Fibroblast of gingiva (primary cell): ENCODE measurements at regions not wholly inside any gene's neighbourhood (a gene's known extent, or its start where the extent isn't known, plus 50 kb on each side); places are given as distances from the start of the nearest gene placed in this dataset.
A peak's percentile ranks its signal among the peaks of the same experiment; 100 is the strongest.
"Not testable (repeated sequence)": the region's sequence is repeated elsewhere in the genome, so short reads cannot be mapped to it uniquely, and the experiment has no call there.

Source experiments
- DNase-seq: peaks from one replicate; pipeline ENCODE4 v3.0.0-alpha.2; 2011; ENCODE audit warnings: low read depth

DNA sequence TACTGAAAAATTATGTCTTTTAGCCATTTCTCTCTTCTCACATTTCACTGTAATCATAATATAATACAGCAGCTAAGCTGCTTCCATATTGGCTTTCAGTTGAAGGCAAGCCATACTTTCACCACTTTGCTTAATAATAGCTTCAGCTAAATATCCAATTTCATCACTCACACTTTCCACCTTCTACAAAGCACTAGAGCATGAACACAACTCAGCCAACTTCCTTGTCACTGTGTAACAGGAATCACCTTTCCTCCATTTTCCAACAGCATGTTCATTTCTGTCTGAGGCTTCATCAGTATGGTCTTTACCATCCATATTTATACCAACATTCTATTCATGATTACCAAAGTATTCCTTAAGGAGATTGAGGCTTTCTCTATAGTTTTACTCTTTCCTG lies 219.8 kb upstream of the CTSO start:
- no peak for DNase-seq

DNA sequence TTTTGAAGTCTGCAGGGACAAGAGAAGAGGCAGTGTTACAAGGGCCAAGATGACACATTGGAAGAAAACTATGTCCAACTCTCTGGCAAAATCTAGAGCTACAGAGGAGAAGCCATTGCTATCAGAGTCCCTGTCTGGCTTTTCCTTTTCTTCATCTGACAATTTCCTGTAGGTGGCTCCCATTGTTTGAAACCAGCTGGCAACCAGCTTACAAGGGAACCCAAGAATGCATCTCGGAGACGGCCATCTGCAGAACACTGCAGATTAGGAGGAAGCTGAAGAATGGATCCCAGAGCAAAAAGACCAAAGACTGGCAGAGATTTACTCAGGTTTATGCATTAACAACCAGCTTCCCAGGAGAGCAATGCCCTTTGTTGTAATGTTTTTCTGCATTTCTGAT lies 216.2 kb upstream of the CTSO start:
- no peak for DNase-seq

DNA sequence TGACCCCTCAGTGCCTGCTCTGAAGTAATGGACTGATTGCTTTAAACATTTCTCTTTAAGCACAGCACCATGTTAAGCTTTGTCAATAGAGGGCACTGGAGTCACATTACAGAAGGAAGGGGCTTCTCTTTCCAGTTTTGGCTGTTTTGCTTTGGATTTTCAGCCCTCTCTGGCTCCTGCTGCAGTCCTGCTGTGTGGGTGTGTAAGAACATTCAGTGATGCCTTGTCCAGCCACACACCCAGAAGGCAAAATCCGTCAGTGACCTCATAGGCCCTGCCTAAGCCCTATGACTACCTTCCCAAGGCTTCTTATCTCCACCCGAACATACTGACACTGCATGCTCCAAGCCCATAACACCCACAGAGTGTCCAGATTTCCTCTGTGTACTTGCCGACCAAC lies 215.3 kb upstream of the CTSO start:
- peak; percentile 73 for DNase-seq

DNA sequence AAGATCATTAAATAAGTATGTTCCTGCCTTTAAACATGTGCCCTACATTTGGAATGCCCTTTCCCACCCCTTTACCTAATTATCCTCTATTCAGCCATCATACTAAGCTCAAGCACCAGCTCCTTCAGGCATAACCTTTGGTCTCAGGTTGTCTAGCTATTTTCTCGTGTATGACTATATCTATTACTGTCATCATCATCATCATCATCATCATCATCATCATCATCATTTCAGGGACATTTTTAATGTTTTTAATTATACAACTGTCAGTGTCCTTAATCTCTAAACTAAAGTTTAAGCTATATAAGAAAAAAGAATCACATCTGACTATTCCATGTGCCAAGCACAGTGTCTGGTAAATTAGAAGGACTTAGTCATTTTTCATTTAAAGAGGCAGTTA lies 214.6 kb upstream of the CTSO start:
- DNase-seq = no peak

DNA sequence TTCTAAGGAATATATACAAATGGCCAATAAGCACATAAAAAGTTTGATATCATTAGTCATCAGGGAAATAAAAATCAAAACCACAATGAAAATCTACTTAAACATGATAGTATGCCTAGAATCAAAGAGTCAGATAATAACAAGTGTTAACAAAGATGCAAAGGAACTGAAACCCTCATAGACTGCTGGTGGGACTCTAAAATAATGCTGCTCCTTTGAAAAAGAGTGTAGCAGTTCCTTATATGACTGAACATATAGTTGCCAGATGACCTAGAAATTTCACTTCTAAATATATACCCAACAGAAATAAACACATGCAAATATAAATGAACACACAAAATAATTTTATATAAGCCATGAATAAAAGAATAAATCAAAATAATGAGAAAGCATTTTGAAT lies 205.1 kb upstream of the CTSO start:
- DNase-seq = no peak

DNA sequence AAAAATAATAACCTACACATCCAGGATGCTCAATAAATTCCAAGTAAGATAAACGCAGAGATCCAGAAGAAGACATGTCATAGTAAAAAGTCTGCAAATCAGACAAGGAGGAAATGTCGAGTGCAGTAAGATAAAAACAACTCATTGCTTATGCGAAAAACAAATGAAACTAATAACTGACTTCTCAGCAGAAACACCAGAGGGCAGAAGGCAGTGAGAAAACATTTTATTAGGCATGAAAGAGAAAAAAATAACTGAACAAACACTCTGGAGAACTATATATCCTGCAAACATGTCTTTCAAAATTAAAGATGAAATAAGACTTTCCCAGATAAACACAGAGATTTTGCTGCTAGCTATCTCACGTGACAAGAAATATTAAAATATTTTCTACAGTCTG lies 201.3 kb upstream of the CTSO start:
- no peak for DNase-seq

DNA sequence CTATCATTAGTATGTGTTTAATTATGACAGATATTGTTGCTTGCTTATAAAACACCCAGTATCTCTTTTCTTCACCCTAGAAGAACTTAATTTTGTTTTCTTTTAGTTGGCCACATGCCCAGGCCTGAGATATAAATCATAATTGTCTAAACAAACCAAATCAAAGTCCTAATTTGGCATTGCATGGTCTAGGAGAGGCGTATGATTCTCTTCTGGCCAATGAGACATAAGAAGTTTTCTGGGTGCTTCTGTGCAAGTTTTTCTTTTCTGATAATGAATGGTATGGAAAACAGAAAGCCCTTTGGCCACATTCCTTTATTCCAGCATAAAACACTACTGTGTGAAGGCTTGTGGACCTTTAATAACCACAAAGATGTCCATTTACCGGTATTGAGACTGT lies 192.9 kb upstream of the CTSO start:
- DNase-seq = no peak

DNA sequence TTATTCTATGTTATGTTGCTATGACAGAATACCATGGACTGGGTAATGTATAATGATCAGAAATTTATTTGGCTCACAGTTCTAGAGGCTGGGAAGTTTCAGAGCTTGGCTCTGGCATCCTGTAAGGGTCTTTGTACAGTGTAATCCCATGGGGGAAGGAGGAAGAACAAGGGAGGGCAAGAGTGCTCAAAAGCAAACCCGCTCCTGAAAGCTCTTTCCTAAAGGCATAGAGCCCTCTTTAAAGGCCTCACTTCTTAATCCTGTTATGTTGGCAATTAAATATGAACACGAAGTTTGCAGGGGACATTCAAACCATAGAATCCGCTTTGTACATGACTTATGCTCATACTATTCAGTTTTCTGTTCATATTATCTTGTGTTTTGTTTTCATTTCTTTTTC lies 191.3 kb upstream of the CTSO start:
- DNase-seq = no peak

DNA sequence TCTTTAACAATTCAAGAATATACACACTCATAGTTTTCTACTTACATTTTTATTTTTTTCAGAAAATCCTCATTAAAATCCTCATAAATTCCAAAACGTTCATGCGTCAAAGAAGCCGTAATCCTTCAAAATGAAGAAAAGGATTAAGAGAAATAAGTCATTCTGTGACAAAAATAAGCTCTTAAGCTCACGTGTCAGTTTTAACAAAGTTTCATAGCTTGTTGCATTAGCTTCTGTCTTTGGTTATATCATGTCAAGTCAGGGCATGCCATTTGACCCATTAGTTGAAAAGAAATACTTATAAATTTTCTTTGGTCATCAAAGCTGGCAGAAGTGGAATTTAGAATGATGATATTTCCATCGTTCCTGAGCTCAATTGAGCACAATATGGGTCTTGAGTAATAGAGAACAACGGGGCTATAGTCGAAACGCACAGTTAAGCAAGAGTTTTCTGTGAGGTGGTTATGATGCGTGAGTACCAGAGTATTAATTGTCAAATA lies 185.2 kb upstream of the CTSO start:
- DNase-seq = no peak

DNA sequence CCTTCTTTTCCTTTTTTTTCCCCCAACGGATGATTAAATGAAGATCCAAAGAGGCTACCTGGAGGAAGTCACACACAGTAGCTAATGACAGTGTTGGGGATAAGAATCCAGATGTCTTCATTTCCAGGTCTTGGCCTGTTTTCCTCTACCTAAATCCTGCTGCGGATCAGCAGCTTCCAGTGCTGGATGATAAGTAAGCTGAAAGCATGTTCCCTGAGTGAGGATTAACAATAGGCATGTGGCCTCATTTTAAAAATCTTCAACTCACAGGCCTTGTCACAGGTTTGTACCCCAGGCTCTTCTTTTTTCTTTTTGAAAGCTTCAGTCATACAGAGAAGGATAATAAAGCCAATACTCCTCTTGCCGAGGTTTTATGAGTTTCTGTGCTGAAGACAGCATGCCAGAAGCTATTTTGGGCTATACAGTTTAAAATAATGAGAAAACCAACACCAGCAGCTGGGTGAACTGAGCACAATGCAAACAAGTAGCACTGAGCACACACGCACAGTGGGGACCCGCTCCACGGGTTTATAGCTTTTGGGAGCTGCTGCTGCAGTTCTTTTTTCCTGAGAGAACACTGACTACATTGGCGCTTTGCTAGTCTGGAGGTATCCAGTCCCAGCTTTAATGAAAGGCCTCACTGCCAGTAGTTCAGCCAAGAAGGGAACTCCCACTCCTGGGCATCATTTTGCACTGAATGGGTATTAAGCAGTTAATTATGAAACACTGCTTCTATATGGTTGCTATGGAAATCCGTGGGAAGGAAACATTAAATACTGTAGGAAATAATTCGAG lies 184.2 kb upstream of the CTSO start:
- no peak for DNase-seq

DNA sequence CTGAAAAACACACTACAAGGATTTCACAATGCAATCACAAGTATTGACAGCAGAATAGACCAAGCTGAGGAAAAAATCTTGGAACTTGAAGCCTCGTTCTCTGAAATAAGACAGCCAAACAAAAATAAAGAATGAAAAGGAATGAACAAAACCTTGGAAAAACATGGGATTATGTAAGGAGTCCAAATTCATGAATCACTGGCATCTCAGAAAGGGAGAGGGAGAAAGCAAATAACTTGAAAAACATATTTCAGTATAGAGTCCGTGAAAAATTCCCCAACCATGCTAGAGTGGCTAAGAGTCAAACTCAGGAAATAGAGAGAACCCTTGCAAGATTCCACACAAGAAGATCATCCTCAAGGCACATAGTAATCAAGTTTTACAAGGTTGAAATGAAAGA lies 178.5 kb upstream of the CTSO start:
- no peak for DNase-seq

DNA sequence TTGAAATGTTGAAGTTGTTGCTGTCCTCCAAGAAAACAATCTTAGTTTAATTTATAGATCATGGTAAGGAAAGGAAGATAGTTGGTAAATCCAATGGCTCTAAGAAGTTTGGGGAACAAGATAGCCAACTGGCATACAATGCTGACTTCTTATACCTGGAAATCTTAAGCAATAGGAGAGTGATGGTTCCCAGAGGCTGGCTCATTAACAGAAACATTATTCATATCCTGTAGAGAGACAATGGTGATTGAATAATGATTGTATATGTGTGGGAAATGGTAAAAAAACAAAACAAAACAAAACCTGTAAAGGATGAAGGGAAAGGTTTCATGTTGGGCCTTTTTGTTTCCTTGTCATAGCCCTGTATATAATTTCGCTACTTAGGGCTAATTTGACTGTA lies 174.9 kb upstream of the CTSO start:
- no peak for DNase-seq

DNA sequence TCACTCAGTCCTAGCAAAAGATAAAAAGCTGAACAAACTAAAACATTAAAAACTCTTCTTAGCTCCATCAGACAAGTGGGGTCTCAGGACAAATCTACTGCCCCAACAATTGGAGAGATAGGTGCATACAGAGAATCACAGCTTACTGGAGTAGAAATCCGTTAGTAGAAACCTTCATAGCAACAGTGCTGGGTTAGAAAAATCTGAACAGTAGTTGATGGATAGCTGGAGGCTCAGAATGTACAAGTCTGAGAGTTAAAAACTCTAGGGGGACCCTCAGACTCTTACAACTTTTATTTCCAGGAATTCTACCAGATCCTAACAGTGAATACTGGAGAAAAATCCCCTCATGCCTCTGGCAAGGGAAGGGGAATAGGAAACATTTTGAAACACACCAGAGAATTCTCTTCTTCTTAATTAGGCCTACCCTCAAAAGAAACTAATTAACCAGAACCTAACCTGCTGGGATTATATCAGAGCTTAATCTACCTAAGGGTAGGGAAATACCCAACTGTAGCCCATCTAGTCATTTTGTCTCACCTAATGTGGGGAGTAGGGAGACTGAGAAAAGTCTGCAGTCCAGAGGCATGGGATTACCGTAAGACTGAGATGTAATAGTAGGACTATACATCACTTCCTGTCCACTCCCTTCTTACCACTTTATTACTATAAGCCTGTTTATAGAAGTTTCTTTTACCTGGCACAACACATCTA lies 165.0 kb upstream of the CTSO start:
- no peak for DNase-seq

DNA sequence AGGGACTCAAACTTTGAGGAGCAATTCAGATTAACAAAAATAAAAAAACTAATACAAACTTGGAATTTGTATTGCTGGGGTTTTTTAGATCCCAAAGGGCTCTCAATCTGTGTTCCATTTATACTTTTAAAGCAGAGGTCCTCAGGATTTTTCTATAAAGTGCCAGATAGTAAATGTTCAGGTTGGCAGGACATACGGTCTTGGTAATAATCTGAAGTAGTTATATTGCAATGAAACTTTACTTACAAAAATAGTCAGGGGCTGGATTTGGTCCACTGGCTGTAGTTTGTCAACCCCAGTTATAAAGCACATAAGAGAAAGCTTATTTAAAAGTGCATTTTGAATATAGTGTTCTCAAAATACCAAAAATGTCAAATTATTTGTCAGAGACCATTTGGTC lies 164.1 kb upstream of the CTSO start:
- no peak for DNase-seq

DNA sequence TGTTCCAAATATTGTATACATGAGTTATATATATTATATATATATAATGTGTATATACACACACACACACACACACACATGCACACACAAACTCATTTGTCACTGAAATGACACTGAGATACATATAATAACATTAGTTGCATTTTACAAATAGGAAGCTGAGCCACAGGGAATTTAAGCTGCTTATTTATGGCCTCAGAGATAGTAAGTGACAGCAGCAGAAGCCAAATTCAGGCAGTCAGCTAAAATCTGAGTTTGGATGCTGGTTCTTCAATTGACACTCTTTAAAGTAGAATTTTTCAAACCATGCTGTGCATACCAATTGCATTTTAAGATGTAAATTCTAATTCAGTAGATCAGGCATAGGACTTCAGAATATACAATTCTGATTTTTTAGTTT lies 163.3 kb upstream of the CTSO start:
- DNase-seq = no peak

DNA sequence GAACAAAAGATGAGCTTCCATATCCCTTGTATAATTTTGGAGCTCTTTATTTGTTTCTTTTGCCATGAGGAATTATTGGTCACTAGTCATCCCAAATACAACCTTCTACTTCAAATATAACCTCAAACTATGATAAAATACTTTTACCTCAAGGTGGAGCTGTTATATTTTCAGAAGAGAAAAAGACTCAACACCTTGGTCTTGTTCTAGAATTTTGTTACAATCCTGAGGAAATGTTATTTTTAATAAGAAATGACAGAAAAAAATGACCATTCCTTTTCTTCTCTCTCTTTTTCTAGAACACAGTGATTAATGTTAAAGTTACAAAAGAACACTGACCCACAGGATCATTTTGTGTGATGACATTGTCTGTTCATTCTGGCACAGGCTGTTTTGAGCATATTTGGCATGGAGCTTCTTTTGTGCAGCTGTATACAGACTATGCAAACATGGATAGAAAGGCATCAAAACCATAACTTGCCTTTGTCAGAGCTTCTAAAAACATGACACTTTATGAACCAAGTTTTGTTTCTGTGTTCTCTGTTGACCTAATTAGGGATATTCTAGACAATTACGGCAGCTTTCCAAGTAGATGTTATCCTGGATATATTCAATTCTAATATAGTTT lies 159.6 kb upstream of the CTSO start:
- no peak for DNase-seq

DNA sequence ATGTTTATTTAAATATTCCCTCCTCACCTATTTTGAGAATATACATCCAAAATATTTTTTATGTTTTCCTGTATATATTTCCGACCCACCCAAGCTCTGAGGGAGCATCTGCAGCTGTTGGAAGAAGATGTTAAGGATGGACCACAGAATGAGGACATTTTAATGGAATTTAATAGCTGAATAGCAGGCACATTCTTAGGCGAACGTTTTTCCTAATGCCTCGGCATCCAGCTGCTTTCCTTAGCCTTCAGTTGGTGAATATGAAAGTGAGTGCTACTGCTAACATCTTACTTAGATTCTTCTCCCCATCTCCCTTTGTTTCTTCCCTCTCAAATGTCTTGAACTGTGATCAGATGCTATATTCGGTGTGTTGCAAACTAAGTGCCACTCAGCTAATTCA lies 158.0 kb upstream of the CTSO start:
- no peak for DNase-seq

DNA sequence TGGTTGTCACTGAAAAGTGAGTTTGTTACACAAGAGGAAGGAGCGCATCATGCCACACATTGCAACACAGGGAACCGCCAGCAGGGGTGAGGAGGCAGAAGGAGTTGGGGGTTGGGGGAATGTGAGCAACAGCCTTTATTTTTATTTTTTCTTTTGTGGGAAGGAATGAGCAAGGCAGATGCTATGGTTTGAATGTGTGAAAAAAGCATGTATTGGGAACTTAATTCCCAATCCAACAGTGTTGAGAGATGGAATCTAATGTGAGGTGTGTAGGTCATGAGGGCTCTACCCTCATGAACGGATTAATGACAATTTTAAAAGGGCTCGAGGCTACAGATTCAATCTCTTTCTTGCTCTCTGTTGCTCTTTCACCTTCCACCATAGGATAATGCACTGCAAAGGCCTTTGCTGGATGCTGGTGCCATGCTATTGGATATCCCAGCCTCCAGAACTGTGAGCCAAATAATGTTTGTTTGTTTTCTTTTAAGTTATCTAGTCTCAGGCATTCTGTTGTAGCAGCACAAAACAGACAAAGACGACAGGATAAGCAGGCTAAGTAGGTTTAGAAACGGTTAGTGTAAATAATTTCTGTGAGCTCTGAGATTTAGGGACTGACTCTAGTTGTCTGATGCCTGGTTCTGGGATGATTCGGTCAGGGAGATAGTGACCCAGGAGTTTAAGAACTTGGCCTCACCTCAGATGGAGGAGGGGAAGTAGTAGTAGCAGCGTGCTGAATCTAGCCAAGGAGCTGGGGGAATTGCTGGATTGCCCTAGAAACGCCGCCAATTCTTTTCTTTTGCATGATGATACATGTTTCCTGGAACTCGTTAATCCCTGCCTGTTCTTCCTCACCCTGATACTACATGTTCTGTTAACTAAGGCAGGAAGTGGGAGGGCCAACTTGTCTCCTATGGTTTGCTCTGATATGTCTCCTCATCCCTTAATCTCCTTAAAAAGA lies 156.6 kb upstream of the CTSO start:
- peak; percentile 12 for DNase-seq

DNA sequence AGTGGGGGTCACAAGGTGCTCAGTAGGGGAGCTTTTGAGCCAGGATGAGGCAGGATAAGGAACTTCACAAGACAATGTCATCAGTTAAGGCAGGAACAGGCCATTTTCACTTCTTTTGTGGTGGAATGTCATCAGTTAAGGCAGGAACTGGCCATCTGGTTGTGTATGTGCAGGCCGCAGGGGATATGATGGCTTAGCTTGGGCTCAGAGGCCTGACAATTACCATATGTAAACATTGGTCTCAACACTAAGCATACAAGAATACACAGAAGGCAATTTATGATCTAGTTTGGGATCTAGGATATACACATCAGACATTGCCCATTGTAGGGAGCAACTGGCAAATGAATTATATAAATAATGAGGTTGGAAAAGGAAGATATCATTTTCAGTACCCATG lies 155.4 kb upstream of the CTSO start:
- DNase-seq = not testable (repeated sequence)

DNA sequence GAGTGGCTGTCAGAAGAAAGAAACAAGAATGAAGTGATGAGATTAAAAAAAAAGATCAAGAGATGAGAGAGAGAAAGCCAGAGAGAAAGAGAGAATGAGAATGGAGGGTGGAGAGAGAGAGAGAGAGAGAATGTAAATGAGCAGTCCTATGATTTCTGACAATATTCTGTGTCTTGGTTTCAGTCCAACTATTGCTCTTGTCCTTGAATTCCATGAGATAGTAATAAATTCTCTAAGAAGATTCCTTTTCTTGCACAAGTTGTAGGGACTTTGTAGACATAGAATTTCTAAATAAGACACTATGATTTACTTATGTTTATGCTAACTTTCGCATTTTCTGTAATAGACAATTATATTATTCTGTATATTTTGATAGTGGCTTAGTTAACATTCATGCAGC lies 149.6 kb upstream of the CTSO start:
- peak; percentile 4 for DNase-seq

DNA sequence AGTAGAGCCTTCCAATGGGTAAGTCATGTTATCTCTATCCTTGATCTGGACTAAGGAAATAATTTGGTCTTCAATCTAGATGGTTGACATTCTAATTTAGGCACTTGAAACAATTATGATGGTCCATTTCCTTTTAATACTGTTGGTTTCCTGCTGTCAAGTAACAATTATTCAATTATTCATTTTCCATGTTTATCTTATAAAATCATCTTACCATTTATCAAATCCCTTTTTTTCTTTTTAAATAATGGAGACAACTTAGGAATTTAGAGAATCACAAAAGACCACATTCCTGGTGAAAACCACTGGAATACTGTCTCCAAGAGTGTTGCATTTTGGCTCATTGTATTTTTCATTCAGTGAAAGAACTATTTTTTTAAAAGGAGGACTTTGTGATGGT lies 148.7 kb upstream of the CTSO start:
- no peak for DNase-seq

DNA sequence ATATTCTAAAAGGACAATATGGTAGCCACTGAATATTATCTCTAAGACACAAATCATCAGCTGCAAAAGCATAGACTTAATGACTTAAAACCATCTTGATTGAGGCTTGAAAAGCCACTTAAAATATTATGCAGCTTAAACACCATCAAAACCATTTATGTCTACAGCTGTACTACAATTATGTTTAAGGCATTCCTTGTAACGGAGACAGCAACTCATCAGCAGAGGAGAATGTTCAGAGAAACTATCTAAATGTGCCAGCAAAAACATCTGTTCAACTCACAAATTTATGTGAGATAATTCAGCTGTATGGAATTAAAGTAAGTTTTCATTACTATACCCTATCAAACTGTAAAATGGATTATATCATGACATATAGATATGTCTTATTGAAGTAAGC lies 147.9 kb upstream of the CTSO start:
- DNase-seq = peak; percentile 10
